Prostate gland (tissue), 2 donors: ENCODE measurements at regions not wholly inside any gene's neighbourhood (a gene's known extent, or its start where the extent isn't known, plus 50 kb on each side); places are given as distances from the start of the nearest gene placed in this dataset.

ENCODE experiments used
- DNase-seq: peaks from one replicate; pipeline ENCODE4 v3.0.0-alpha.2; 2019; ENCODE audit warnings: low spot score
- H3K27ac ChIP-seq, 2 donors: fragments of 200-600 bp; sonication (generic); 2 replicates each; pipeline ENCODE4 v1.5.1; 2017 to 2019
- H3K27me3 ChIP-seq: fragments of 200-600 bp; sonication (generic); replicated peaks from 2 replicates; pipeline ENCODE4 v1.5.1; 2019; ENCODE audit not compliant: insufficient read depth
- H3K36me3 ChIP-seq, 2 donors: fragments of 200-600 bp; sonication (generic); 1 replicate in 1 of 2; 2 replicates in 1 of 2; pipeline versions ENCODE4 v1.5.1 to v1.8.1; 2017 to 2019
- H3K4me1 ChIP-seq: fragments of 200-600 bp; sonication (generic); replicated peaks from 2 replicates; pipeline ENCODE4 v1.5.1; 2019
- H3K4me3 ChIP-seq, 2 donors: fragments of 200-600 bp; sonication (generic); 2 replicates each; pipeline ENCODE4 v1.5.1; 2017 to 2019
- H3K9me3 ChIP-seq: fragments of 200-600 bp; sonication (generic); 2 replicates; pipeline ENCODE4 v1.5.1; 2017
- CTCF ChIP-seq, 4 experiments: fragments of 200-600 bp in 2 of 4; fragments of 450-650 bp in 2 of 4; sonication (generic) in 2 of 4; IDR thresholded peaks; 1 replicate in 3 of 4; 2 replicates in 1 of 4; pipeline ENCODE4 v1.5.1; 2016 to 2019; ENCODE audit warnings: antibody characterized with exemption in 4 of 4, mild to moderate bottlenecking in 2 of 4, moderate library complexity in 2 of 4
- POLR2A ChIP-seq: fragments of 450-650 bp; IDR thresholded peaks from one replicate; pipeline ENCODE4 v1.6.1; 2016; ENCODE audit warnings: antibody characterized with exemption, mild to moderate bottlenecking
- POLR2AphosphoS5 ChIP-seq: sonication (generic); formaldehyde crosslinking; IDR thresholded peaks from one replicate; pipeline ENCODE4 v1.6.1; 2017; ENCODE audit warnings: antibody characterized with exemption
- WGBS: methylation state at CpG from one replicate; pipeline ENCODE4 v1.1.5; 2018; 5-methylcytosine and 5-hydroxymethylcytosine counted together
- intact Hi-C: fragments of 100-400 bp; cut with DNase I; formaldehyde crosslinking; loops from one replicate; pipeline ENCODE4 v1.14.2; 2022

DNA sequence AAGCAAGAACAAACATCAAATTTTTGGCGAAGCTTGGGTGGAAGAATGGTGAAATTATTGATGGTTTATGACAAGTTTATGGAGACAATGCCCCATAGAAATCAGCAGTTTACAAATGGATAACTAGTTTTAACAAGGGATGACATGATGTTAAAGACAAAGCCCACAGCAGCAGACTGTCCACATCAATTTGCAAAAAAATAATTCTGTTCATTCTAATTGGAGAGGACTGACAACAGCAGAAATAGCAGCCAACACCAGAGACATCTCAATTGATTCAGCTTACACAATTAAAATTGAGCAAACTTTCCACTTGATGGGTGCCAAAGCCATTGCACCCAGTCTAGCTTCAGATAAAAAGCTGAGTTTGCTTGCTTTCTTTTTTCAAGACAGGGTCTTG lies 82.7 kb upstream of the STK32A start:
- TF ChIP-seq POLR2AphosphoS5 = no peak
- no peak for TF ChIP-seq CTCF (IDR thresholded peaks at IDR 0.05)
- TF ChIP-seq POLR2A = no peak
- intact Hi-C loops = no loop called here
- 66% methylated on average over 1 of the region's 1 CpG for WGBS
- Histone ChIP-seq H3K4me1 (no peaks in the 10 kb centered on the region), H3K36me3 (no peaks in the 10 kb centered on the region), H3K27ac (no peak overlapping the region), H3K4me3 (no peak overlapping the region), H3K9me3 (no peaks in the 10 kb centered on the region), H3K27me3 (no peaks in the 10 kb centered on the region)
- no peak for DNase-seq

GRCh38 chr5:147154809-147155208 lies 80.0 kb upstream of the STK32A start:
- no peaks in the 10 kb centered on the region for H3K9me3 ChIP-seq
- H3K4me1 ChIP-seq = no peaks in the 10 kb centered on the region
- no peak for DNase-seq
- H3K36me3 ChIP-seq = no peaks in the 10 kb centered on the region
- TF ChIP-seq POLR2AphosphoS5 (no peak), CTCF (IDR thresholded peaks at IDR 0.05) (no peak), POLR2A (no peak)
- no peak overlapping the region for H3K4me3 ChIP-seq
- H3K27ac ChIP-seq = no peak overlapping the region
- intact Hi-C loops = no loop called here
- WGBS = 91% methylated on average over 3 of the region's 3 CpGs
- no peaks in the 10 kb centered on the region for H3K27me3 ChIP-seq

DNA sequence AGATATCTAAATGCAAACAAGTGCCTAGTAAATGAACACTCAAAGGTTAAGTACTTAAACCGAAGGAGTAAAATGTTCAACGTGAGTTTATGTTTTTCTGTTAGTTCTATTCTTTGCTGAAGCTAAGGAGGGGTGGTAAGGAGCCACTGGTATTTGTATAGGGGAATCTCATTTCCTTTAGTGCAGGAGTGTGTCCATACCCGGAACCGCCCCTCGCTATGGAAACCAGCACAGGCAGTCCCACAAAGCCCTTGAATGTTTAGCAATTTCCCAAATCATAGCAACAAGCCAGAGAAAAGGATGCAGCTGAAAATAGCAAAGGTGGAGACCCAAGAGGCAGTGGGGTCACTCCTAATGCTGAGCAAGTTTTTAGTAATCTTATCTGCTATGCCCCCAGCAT lies 78.8 kb upstream of the STK32A start:
- Histone ChIP-seq H3K4me1 (no peaks in the 10 kb centered on the region), H3K9me3 (no peaks in the 10 kb centered on the region), H3K36me3 (no peaks in the 10 kb centered on the region), H3K27me3 (no peaks in the 10 kb centered on the region), H3K4me3 (no peak overlapping the region), H3K27ac (no peak overlapping the region)
- TF ChIP-seq CTCF (IDR thresholded peaks at IDR 0.05) (no peak), POLR2A (no peak), POLR2AphosphoS5 (no peak)
- intact Hi-C loops = no loop called here
- DNase-seq = no peak
- WGBS = 64% methylated on average over 5 of the region's 5 CpGs

DNA sequence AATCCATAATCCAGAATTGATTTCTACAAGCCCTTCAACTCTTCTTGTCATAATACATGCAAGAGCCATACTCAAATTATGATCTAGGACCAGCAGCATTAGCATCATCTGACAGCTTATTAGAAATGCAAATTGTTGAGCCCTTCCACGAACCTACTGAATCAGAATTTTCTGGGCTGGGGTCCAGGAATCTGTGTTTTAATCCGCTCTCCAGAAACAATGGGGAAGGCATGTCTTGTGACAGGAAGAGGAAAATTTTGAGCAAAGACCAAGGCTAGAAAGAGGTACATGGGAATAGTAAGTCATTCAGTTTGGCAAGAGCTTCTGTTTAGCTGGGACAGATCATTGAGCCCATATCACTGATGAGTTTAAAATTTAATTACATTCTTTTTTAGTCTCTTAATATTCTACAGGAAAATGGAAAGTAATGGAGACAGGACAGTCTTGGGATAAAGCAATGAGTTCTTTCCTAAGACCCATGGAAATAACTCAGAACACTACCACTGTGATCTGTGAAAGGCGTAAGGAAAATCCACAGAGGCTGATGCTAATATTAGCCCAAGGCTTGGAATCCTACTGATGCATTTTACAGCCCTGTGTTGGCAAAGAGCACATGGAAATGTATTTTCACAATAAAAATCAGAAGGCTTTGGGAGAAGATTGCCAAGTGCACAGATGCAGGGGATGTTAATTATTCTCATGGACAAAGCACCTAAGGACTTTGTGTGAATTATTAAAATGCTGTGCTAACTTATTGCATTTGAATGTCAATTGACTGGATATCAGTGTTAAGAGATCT lies 73.7 kb upstream of the STK32A start:
- intact Hi-C loops = no loop called here
- WGBS = 19% methylated on average over 3 of the region's 3 CpGs
- no peak for TF ChIP-seq POLR2A
- no peak for TF ChIP-seq POLR2AphosphoS5
- TF ChIP-seq CTCF (IDR thresholded peaks at IDR 0.05) = no peak
- no peak overlapping the region for H3K27ac ChIP-seq
- no peak for DNase-seq
- no peaks in the 10 kb centered on the region for H3K27me3 ChIP-seq
- H3K9me3 ChIP-seq = no peaks in the 10 kb centered on the region
- H3K4me3 ChIP-seq = no peak overlapping the region
- H3K36me3 ChIP-seq = no peaks in the 10 kb centered on the region
- no peaks in the 10 kb centered on the region for H3K4me1 ChIP-seq

- 88% methylated on average over 7 of the region's 7 CpGs for WGBS
- no peak for TF ChIP-seq POLR2AphosphoS5
- no peak for TF ChIP-seq POLR2A
- no peak for TF ChIP-seq CTCF (IDR thresholded peaks at IDR 0.05)
- intact Hi-C loops = no loop called here
- DNase-seq = no peak
- Histone ChIP-seq H3K27me3 (no peaks in the 10 kb centered on the region), H3K27ac (no peak overlapping the region), H3K4me1 (no peaks in the 10 kb centered on the region), H3K36me3 (no peaks in the 10 kb centered on the region), H3K9me3 (no peaks in the 10 kb centered on the region), H3K4me3 (no peak overlapping the region)
Observed at GRCh38 chr5:147162740-147163139, 72.1 kb upstream of the STK32A start.
